WTC11 (cell line): ENCODE measurements at regions not wholly inside any gene's neighbourhood (a gene's known extent, or its start where the extent isn't known, plus 50 kb on each side); places are given as distances from the start of the nearest gene placed in this dataset.

Source experiments
- ATAC-seq: fragments of 200-7000 bp; cut with Tn5 transposase; 2 replicates; pipeline ENCODE4 v1.10.0; 2021; ENCODE audit warnings: mild to moderate bottlenecking, moderate library complexity
- CTCF ChIA-PET: fragments of 300-600 bp; sonication (Branson Sonifier 250); formaldehyde crosslinking; loops from one replicate; lab custom pipeline; 2021; ENCODE audit warnings: antibody characterized with exemption; lab: Charles Lee
- POLR2A ChIA-PET: fragments of 350-600 bp; sonication (Branson Sonifier 250); formaldehyde crosslinking; loops from one replicate; lab custom pipeline; 2021; ENCODE audit warnings: antibody characterized with exemption; lab: Charles Lee
- DNase-seq: peaks from one replicate; pipeline ENCODE4 v3.0.0; 2021; ENCODE audit warnings: low spot score
- H3K27ac Mint-ChIP-seq: 2 replicates; pipeline ENCODE4 v1.8.0; 2021; ENCODE audit warnings: mixed read lengths
- H3K27me3 Mint-ChIP-seq: 2 replicates; pipeline ENCODE4 v1.8.0; 2021; ENCODE audit warnings: low read depth, mild to moderate bottlenecking, moderate library complexity, mixed read lengths
- H3K36me3 Mint-ChIP-seq: 2 replicates; pipeline ENCODE4 v1.8.0; 2021; ENCODE audit warnings: mixed read lengths
- H3K4me1 Mint-ChIP-seq: 2 replicates; pipeline ENCODE4 v1.8.0; 2022; ENCODE audit warnings: mixed read lengths
- H3K4me3 Mint-ChIP-seq: 2 replicates; pipeline ENCODE4 v1.8.0; 2021; ENCODE audit warnings: mild to moderate bottlenecking, moderate library complexity, mixed read lengths
- H3K9me3 Mint-ChIP-seq: 2 replicates; pipeline ENCODE4 v1.8.0; 2021; ENCODE audit warnings: mixed read lengths
- CBFB ChIP-seq: sonication (generic); formaldehyde crosslinking; IDR thresholded peaks from 2 replicates; pipeline ENCODE4 v1.8.1; 2022; ENCODE audit warnings: mild to moderate bottlenecking, low read depth, missing genetic modification reagents
- CREM ChIP-seq: sonication (generic); formaldehyde crosslinking; IDR thresholded peaks from 2 replicates; pipeline ENCODE4 v1.8.1; 2022; ENCODE audit warnings: mild to moderate bottlenecking, missing genetic modification reagents, moderate library complexity
- FOXJ3 ChIP-seq: sonication (generic); formaldehyde crosslinking; IDR thresholded peaks from 2 replicates; pipeline ENCODE4 v1.9.0; 2021; ENCODE audit warnings: missing genetic modification reagents, mild to moderate bottlenecking, borderline replicate concordance
- FOXK1 ChIP-seq: sonication (generic); formaldehyde crosslinking; IDR thresholded peaks from 2 replicates; pipeline ENCODE4 v1.8.0; 2022; ENCODE audit warnings: mild to moderate bottlenecking, moderate library complexity, missing genetic modification reagents
- FOXP1 ChIP-seq: sonication (generic); formaldehyde crosslinking; IDR thresholded peaks from 2 replicates; pipeline ENCODE4 v1.8.0; 2022; ENCODE audit warnings: missing genetic modification reagents, mild to moderate bottlenecking, moderate library complexity, borderline replicate concordance
- GRHL2 ChIP-seq: fragments of 250-450 bp; sonication (Bioruptor Pico); IDR thresholded peaks from 2 replicates; pipeline ENCODE4 v1.8.0; 2022; ENCODE audit warnings: mild to moderate bottlenecking, moderate library complexity; ENCODE audit not compliant: insufficient replicate concordance, severe bottlenecking
- JUN ChIP-seq: sonication (generic); formaldehyde crosslinking; IDR thresholded peaks from 2 replicates; pipeline ENCODE4 v1.8.0; 2023; ENCODE audit warnings: mild to moderate bottlenecking, missing genetic modification reagents
- NFE2L1 ChIP-seq: sonication (generic); formaldehyde crosslinking; IDR thresholded peaks from 2 replicates; pipeline ENCODE4 v1.8.1; 2023; ENCODE audit warnings: missing genetic modification reagents
- PREB ChIP-seq: sonication (generic); formaldehyde crosslinking; IDR thresholded peaks from 2 replicates; pipeline ENCODE4 v1.8.1; 2022; ENCODE audit warnings: mild to moderate bottlenecking, missing genetic modification reagents, moderate library complexity, borderline replicate concordance
- SMAD4 ChIP-seq: sonication (generic); formaldehyde crosslinking; IDR thresholded peaks from 2 replicates; pipeline ENCODE4 v1.8.0; 2022; ENCODE audit warnings: mild to moderate bottlenecking, missing genetic modification reagents
- TEAD1 ChIP-seq: sonication (generic); formaldehyde crosslinking; IDR thresholded peaks from 2 replicates; pipeline ENCODE4 v1.8.0; 2022; ENCODE audit warnings: mild to moderate bottlenecking, missing genetic modification reagents
- TEAD4 ChIP-seq: sonication (generic); formaldehyde crosslinking; IDR thresholded peaks from 2 replicates; pipeline ENCODE4 v1.8.0; 2022; ENCODE audit warnings: mild to moderate bottlenecking, missing genetic modification reagents
- TP53 ChIP-seq: sonication (generic); formaldehyde crosslinking; IDR thresholded peaks from 2 replicates; pipeline ENCODE4 v1.8.1; 2023; ENCODE audit warnings: mild to moderate bottlenecking, missing genetic modification reagents
- ZNF219 ChIP-seq: sonication (generic); formaldehyde crosslinking; IDR thresholded peaks from 2 replicates; pipeline ENCODE4 v1.8.0; 2023; ENCODE audit warnings: missing genetic modification reagents, mild to moderate bottlenecking, borderline replicate concordance
- ZNF263 ChIP-seq: sonication (generic); formaldehyde crosslinking; IDR thresholded peaks from 2 replicates; pipeline ENCODE4 v1.8.1; 2022; ENCODE audit warnings: low read depth, mild to moderate bottlenecking, moderate library complexity, missing genetic modification reagents
- ZNF317 ChIP-seq: sonication (generic); formaldehyde crosslinking; IDR thresholded peaks from 2 replicates; pipeline ENCODE4 v1.8.1; 2023; ENCODE audit warnings: low read depth, mild to moderate bottlenecking, moderate library complexity, missing genetic modification reagents, borderline replicate concordance
- ZNF416 ChIP-seq: fragments of 250-450 bp; sonication (Bioruptor Pico); IDR thresholded peaks from 2 replicates; pipeline ENCODE4 v1.9.0; 2021; ENCODE audit warnings: mild to moderate bottlenecking, inconsistent platforms
- TF ChIP-seq, protein P1 (sequence below): sonication (generic); formaldehyde crosslinking; IDR thresholded peaks from 2 replicates; pipeline ENCODE4 v1.8.0; 2023; ENCODE audit warnings: mild to moderate bottlenecking, missing genetic modification reagents

DNA sequence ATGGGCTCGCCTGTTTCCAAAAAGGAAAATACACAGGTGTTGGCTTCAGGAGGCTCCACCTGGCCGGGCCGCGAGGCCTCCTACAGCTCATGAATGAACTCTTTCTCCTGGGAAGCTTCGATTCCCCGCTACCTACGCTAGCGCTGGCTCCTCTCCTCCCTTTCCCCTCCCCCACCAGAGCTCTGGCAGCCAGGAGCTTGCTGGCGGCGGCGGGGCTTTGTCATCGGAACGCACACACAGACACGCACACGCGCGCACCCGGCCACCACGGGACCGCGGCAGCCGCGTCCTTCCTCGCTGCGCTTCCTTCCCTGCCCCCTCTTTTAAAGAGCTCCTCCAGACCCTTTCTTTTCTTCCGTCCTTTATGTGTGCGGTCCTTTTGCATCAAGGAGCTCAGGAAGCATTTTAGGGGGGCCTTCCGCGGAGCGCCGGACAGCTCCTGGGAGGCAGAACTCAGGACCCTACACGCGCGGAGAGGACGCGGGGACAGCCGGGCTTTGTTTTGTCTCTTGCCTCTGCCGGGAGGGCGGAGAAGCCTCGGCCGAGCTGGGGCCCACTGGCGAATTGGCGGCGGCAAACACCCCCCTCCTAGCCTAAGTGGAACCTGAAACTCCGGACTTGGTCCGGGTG lies 70.2 kb upstream of the BCOR start:
- CTCF ChIA-PET, result interaction anchor here (0.7 to 2.1 kb wide), 10 partner anchors 9 to 516 kb away, joined by 3 to 12 read pairs (median 4); partner anchors contain the start of gene BCOR
- Mint-ChIP-seq H3K27ac (peak overlapping the region; percentile 94), H3K9me3 (no peaks in the 10 kb centered on the region), H3K36me3 (no peaks in the 10 kb centered on the region), H3K4me3 (peak overlapping the region; percentile 68), H3K4me1 (peaks cover 50% of the 10 kb centered on the region), H3K27me3 (peaks cover 18% of the 10 kb centered on the region)
- POLR2A ChIA-PET, result interaction anchor here (0.7 to 5.9 kb wide), 9 partner anchors 9 to 161 kb away, joined by 3 to 58 read pairs (median 4); partner anchors contain the start of gene BCOR
- ATAC-seq (peak; percentile 23), DNase-seq (peak; percentile 54)
- no peak for TF ChIP-seq CREM (CRISPR knock-in tag)
- TF ChIP-seq, protein P1, sequence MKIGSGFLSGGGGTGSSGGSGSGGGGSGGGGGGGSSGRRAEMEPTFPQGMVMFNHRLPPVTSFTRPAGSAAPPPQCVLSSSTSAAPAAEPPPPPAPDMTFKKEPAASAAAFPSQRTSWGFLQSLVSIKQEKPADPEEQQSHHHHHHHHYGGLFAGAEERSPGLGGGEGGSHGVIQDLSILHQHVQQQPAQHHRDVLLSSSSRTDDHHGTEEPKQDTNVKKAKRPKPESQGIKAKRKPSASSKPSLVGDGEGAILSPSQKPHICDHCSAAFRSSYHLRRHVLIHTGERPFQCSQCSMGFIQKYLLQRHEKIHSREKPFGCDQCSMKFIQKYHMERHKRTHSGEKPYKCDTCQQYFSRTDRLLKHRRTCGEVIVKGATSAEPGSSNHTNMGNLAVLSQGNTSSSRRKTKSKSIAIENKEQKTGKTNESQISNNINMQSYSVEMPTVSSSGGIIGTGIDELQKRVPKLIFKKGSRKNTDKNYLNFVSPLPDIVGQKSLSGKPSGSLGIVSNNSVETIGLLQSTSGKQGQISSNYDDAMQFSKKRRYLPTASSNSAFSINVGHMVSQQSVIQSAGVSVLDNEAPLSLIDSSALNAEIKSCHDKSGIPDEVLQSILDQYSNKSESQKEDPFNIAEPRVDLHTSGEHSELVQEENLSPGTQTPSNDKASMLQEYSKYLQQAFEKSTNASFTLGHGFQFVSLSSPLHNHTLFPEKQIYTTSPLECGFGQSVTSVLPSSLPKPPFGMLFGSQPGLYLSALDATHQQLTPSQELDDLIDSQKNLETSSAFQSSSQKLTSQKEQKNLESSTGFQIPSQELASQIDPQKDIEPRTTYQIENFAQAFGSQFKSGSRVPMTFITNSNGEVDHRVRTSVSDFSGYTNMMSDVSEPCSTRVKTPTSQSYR (CRISPR knock-in tag), result peak; percentile 87
- TF ChIP-seq FOXP1 (CRISPR knock-in tag), result no peak
- TF ChIP-seq FOXJ3 (CRISPR knock-in tag), result no peak
- TF ChIP-seq FOXK1, result 0 out of 2 replicates have a peak, but pooled peaks have one; percentile 30
- TF ChIP-seq ZNF416 (CRISPR knock-in tag), result no peak

- Mint-ChIP-seq H3K4me3 (peak overlapping the region; percentile 68), H3K27me3 (peaks cover 17% of the 10 kb centered on the region), H3K9me3 (no peaks in the 10 kb centered on the region), H3K4me1 (peaks cover 50% of the 10 kb centered on the region), H3K36me3 (no peaks in the 10 kb centered on the region)
- ATAC-seq, result no peak
- DNase-seq, result no peak
- ChIA-PET CTCF (interaction anchor here (0.9 to 2.1 kb wide), 8 partner anchors 9 to 100 kb away, joined by 3 to 12 read pairs (median 7); partner anchors contain the start of gene BCOR), POLR2A (interaction anchor here (0.7 to 5.9 kb wide), 9 partner anchors 9 to 161 kb away, joined by 3 to 58 read pairs (median 4); partner anchors contain the start of gene BCOR)
- TF ChIP-seq TP53 (CRISPR knock-in tag), result no peak
- TF ChIP-seq TEAD4 (CRISPR knock-in tag), result no peak
- TF ChIP-seq GRHL2 (CRISPR knock-in tag), result no peak
- no peak for TF ChIP-seq PREB
- no peak for TF ChIP-seq ZNF263
- no peak for TF ChIP-seq CBFB (CRISPR knock-in tag)
- TF ChIP-seq ZNF317, result no peak
- no peak for TF ChIP-seq SMAD4
- no peak for TF ChIP-seq NFE2L1 (CRISPR knock-in tag)
- TF ChIP-seq, all 79 proteins: peak for 0
- H3K27ac Mint-ChIP-seq, result peak overlapping the region; percentile 94
Measured at GRCh38 chrX:40167233-40167849, 69.6 kb upstream of the BCOR start.

DNA sequence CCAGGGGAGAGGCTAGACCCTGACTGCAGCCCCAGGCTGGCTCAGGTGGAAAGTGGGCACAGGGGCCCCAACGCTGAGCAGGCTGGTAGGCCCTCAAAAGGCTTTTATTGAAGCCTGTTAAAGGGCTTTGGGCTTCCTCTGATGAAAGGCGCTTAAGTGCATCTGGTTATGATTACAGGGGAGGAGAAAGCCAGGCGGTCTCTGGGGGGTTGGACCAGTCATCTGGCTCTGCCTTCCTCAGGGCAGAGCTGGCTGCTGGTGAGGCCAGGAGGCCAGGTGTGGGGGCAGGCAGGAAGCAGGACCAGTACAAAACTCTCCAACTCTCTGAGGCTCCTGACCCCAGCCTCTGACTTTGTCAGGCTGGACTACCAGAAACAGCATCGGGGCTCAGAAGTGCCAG lies 68.8 kb upstream of the BCOR start:
- ChIA-PET CTCF (interaction anchor here (1.0 to 1.8 kb wide), 2 partner anchors 10 to 11 kb away, joined by 3 to 8 read pairs; no protein-coding TSS in a partner anchor), POLR2A (interaction anchor here (0.5 to 5.9 kb wide), 2 partner anchors 11 to 59 kb away, joined by 3 to 58 read pairs; no protein-coding TSS in a partner anchor)
- no peak for TF ChIP-seq ZNF416 (CRISPR knock-in tag)
- TF ChIP-seq ZNF219 (CRISPR knock-in tag), result no peak
- no peak for TF ChIP-seq JUN (CRISPR knock-in tag)
- TF ChIP-seq TEAD1 (CRISPR knock-in tag), result no peak
- TF ChIP-seq, protein P1 (CRISPR knock-in tag), result no peak
- no peak for TF ChIP-seq FOXJ3 (CRISPR knock-in tag)
- ATAC-seq, result no peak; the same call in 1 of the 2 replicates
- peaks cover 58% of the 10 kb centered on the region for H3K4me1 Mint-ChIP-seq
- peaks cover 14% of the 10 kb centered on the region for H3K27me3 Mint-ChIP-seq
- no peaks in the 10 kb centered on the region for H3K9me3 Mint-ChIP-seq
- peak overlapping the region; percentile 68 for H3K4me3 Mint-ChIP-seq
- no peaks in the 10 kb centered on the region for H3K36me3 Mint-ChIP-seq
- no peak for DNase-seq
- peak overlapping the region; percentile 94; the same call in 1 of the 2 replicates for H3K27ac Mint-ChIP-seq
